SK-N-DZ (cell line): ENCODE measurements at regions not wholly inside any gene's neighbourhood (a gene's known extent, or its start where the extent isn't known, plus 50 kb on each side); places are given as distances from the start of the nearest gene placed in this dataset.
"Not testable (repeated sequence)": the region's sequence is repeated elsewhere in the genome, so short reads cannot be mapped to it uniquely, and the experiment has no call there.

ENCODE experiments used
- DNase-seq: peaks from one replicate; pipeline ENCODE4 v3.0.0-alpha.2; 2015; ENCODE audit warnings: low spot score

DNA sequence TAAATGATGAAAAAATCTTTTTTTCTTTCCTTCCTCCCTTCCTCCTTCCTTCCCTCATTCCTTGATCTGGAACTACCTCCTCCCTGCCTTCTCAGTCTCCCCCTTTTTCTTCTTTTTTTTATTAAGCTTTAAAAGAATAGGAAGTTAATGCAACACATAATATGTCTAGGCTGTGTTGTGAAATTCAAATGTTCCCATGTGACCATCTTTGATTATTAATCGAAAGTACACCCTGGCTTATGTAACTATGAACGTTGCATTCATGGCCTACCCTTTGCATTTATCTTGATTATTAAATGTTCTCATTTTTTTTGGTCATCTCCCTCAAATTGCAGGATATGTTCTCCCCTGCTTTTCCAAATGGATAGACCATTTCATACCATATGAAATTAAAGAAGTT, 376.0 kb downstream of the DSEL start:
- no peak for DNase-seq

DNA sequence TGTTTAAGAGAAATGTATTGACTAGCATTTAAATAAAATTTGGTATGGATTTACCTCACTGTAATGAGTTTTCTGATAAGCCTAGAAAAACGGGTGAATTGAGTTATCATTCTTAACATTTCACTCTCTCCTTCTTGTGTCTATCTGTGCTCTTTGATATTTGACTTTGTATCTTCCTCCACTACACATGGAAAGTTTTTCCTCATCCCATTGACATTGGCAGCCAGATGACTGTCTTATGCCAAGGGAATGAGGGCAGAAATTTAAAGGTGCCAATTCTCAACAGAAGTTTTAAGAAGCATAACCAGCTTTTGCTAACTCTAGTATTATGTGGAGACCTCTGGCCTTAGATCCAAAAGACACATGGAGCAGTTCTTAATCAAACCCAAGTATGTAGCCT, 376.6 kb downstream of the DSEL start:
- no peak for DNase-seq

DNA sequence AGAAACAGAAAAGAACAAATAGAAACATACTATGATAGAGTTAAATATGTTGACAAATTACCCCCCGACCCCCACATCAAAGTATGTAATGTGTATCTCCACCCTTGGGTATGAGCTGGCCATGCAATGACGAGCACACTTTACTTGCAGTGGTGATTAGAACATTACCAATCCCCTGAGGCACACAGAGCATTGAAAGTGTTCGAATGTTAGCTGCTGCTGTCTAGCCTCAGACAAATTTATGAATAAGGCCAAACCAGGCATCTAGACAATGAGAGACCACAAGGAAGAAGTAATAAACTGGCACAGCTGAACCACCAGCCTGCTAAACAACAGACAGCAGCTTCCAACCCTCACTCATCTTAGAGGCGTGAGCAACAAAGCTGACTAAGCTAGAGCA, 380.5 kb downstream of the DSEL start:
- no peak for DNase-seq

DNA sequence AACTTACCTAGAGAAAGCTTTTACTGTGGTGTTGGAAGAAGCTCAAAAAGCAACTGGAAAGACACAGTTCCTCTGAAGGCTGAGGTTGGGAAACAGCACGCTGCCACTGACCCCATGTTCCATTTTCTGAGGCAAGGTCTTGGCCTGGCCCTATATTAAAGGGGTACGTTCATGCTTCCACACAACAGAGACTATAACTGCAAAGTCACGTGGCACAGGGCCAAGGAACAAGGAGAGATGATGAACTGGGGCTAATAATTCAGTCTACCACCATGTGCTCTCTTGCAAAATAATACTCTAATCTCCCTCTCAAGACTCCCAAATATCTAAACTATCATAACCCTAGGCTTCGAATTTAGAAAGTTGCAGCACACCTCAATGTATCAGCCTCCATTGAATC, 381.6 kb downstream of the DSEL start:
- DNase-seq: no peak

DNA sequence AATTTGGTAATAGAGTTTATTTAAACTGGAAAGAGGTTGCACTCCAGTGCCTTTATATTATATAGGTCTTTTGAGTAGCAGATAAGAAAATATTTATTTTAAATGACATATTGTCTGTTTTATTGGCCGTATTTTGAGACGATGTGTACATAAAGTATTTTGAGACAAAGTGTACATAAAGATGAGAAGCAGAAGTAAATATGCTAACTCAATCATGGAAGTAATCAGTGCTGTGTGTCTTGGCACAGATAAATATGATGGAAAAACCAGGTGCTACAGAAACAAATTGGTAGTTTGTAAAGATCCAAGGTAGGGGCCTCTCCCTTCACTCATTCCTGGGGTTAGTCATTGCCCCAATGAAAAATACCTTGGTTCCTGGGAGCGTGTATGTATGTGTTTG, 382.9 kb downstream of the DSEL start:
- DNase-seq: no peak

DNA sequence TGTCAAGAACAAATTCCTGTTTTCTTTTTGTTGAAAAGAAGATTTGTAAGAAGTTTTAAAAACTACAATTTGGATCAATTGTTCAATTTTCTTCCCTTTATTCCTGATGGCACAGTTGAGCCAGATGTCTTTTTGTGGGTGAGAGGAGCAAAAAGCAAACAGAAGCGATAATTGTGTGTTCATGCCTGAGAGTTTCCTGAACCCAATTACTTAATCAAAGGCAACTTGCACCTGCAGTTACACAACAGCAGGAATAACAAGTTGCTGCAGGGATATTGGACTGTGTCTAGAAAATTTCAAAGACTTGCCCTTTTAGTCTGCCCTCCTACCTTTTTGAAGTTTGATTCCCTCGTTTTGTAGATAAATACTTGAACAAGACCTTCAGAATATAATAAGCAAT, 383.6 kb downstream of the DSEL start:
- no peak for DNase-seq

DNA sequence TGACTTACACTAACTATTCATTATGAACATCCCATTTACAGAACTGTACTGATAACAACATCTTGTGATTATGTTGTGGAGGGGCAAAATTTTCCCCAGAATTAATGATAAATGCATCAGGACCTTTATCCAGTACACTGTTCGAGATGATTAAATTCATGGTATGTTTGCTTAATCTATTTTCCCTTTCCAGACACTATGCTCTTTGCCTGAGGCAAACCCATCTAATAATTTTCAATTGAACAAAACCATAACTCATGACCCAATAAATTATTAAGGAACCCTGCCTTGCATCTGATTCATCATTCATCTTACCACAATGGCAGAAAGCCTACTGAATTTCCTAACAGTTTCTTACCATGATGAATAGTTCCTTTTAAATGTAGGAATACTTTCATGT, 385.0 kb downstream of the DSEL start:
- no peak for DNase-seq

DNA sequence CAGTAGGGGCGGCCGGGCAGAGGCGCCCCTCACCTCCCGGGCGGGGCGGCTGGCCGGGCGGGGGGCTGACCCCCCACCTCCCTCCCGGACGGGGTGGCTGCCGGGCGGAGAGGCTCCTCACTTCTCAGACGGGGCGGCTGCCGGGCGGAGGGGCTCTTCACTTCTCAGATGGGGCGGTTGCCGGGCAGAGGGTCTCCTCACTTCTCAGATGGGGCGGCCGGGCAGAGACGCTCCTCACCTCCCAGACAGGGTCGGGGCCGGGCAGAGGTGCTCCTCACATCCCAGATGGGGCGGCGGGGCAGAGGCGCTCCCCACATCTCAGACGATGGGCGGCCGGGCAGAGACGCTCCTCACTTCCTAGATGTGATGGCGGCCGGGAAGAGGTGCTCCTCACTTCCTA, 389.8 kb downstream of the DSEL start:
- not testable (repeated sequence) for DNase-seq

DNA sequence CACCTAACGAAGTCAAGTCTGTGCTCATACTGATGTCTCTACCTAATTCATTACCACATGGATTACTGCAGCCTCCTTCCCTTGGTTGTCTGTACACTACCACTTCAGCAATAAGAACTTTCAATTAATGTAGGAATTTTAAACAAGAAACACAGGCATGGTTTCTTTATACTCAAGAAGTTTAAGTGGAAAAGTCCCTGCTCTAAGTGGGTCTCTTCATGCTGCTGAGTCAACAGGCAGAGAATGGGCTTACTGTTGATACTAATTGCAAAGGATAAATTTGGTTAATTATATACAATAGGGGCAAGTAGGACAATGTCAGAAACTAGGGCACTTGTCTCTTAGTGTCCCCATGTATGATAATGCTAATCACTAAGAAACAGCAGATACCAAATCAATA, 392.6 kb downstream of the DSEL start:
- no peak for DNase-seq

DNA sequence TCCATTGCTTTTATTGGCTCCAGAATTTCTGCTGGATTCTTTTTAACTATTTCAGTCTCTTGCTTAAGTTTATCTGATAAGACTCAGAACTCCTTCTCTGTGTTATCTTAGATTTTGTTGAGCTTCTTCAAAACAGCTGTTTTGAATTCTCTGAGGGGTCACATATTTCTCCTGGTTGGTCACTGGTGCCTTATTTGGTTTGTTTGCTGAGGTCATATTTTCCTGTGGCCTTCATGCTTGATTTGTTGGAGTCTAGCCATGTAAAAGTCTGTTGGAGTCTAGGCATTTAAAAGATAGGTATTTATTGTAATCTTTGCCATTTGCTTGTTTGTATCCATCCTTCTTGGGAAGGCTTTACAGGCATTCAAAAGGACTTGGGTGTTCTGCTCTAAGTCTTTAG, 398.7 kb downstream of the DSEL start:
- DNase-seq: no peak

DNA sequence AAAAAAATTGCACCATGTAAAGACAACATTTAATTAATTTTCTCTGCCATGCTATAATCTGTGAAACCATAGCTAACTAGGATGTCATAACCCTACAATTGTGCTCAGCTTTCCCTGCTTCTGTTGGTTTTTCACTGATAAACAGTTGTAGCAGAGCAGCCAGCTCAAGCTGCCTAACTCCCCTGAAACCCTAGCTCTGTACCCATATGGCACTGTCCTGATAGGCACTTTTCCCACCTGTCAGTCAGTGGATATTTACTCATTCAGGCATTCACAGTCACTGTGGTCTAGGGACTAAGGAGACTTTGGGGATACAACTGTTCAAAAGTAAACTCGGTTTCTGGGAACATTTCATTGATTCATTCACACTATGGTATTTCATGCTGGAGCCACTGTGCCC, 407.0 kb downstream of the DSEL start:
- DNase-seq: no peak

DNA sequence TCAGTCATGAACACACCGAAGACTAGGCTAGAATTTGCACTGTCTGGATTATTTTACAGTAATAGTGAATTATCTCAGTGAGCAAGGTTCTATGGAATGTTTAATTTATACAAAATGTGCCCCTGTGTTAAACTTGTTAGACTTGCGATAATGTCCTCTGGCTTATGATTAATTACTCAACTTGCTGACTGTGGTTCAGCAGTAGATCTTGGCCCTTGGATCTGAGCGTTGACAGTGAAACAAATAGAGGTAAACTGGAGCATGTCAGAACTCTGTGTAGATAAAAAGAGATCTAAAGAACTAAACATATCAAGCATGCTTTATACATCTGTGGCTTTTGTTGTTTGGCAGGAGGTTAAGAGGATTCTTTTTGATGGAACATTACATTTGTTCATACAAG, 407.6 kb downstream of the DSEL start:
- no peak for DNase-seq

DNA sequence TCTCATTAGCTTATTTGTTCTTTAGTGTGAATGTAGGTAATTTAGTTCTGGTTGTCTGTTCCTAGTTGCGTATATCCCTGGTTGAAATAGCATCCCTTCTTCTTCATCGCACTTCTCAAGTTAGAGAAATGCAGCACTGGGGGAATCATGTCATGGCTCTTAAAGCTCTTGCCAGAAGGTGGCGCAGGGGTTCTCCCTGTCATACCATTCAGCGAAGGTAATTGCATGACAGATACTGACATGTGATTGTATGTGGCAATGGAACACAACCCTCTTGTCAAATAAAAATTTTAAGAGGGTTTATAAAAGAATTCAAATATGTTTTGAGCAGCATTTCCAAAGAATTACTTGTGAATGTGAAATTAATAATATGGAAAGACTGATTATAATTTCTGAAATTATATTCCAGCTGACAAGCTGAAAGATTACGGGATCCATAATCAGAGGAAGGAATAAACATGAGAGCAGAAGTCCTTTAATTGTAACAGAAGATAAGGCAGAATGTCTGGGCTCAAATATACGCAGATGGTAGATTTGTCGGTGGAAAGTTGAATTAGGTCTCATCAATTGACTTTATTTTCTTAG, 411.7 kb downstream of the DSEL start:
- DNase-seq: peak; percentile 62

DNA sequence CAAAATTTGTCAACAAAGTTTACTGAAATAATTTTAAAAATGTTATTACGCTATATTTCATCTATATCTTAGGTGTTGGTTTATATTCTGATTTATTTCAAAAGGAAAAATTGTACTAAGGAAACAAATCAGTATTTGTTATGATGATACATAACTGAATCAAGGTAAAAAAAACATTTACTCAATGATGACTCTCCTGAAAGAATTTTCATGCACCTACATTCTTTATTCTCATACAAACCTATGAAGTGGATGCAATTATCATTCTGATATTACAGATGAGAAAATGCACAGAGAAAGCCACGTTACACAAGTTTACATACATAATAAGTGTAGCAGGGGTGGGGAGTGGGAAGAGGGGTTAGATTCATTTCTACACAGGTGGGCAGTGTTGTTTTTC, 422.4 kb downstream of the DSEL start:
- no peak for DNase-seq

DNA sequence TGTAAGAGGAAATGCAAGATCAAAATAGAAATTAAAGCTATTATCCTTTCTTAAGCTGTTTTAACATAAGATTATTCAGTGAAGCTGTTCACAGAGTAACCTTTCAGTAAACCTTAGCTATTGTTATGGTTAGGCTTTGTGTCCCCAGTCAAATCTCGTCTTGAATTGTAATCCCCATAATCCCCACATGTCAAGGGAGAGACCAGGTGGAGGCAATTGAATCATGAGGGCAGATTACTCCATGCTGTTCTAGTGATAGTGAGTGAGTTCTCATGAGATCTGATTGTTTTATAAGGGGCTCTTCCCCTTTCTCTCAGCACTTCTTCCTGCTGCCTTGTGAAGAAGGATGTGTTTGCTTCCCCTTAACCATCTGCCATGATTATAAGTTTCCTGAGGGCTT, 424.4 kb downstream of the DSEL start:
- no peak for DNase-seq

DNA sequence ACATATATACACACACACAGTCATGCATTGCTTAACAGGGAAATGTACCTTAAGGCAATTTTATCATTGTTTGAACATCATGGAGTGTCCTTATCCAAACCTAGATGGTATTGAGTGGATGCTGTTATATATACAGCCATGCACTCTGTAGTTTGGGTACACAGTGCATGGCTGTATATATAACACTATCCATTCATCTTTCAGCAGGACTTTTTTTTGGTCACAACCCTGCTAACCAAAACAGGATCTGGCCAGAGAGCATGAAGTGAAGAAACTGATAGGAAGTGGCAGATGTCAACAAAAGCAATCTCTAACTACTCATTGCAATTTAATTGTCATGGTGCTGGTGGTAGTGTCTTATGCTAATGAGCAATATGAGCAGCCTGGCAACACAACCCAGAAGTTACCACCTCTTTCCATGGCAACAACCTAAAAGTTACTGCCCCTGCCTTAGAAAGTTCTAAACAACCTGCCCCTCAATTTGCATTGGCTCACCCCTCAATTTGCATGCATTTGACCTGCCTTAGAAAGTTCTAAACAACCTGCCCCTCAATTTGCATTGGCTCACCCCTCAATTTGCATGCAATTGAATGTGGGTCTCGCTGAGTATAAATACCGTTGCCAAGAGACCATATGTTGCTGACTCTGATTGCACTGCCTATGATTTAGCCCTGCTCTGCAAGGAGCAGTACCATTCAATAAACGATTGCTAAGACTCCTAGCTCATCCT, 434.9 kb downstream of the DSEL start:
- no peak for DNase-seq

DNA sequence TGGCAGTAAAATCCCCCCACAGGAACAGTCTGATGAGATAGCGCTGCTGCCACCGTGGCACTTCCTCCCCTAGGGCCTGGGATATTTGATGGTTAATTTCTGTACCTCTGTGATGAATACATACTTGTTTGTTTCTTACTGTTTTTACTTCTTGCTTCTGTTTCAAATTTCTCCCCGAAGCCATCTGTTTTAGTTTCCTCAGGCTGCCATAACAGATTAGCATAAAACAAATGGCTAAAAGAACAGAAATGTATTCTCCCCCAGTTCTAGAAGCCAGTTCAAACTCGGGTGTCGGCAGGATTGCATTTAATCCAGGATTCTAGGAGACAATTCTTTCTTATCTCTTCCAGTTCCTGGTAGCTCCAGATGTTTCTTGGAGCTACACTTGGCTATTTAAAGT, 435.9 kb downstream of the DSEL start:
- DNase-seq: no peak

DNA sequence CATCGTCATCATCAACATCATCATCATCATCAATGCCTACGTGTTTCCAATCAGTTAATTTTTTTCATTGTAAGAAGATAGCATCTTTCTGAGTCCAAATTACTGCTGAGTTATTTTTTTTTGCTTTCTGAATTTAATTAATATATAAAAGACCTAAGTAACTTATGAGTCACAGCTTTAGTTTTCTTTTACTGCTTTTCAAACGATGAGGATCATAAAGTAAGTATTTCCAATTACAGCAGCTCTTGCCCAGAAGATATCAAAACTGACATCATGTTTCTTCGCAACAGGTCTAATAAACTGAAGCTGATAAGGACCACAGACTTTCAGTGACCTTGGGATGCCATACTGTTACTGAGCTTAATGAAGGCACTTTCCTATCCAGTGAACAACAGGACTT, 442.2 kb downstream of the DSEL start:
- DNase-seq: no peak

DNA sequence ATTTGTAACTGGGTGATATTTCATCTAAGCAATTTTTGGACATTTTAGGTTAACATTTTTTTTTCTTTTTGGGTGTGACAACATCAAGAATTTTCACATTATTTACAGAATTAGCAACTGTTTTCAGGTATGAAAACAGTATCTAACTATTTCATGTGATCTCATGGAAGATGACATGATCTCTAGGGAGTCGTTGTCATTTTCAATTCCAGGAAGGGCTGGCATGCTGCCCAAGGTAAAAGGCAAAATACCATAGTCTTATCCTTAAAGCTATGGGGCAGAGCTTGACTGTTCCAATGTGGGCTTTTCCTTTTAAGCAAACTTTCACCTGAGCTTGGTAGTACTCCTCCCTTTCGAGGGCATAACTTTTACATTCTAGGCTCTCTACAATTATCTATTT, 443.7 kb downstream of the DSEL start:
- DNase-seq: no peak

DNA sequence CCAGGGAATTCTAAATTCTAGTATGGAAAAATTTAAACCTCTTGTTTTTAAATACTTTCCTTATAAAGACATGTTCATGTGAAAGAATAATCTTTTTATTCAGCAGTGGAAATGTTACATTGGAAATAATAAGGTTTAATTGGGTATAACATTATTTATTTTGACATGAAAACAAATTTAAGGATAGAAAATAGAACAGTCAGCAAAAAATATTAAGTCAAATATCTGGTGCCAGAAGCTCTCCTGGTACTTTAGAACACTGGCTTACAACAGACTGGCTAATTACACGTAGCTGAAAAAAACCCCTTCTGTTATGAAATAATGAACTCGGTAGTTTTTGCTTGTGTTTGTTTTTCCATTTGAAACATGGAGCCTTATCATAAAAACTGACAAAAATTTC, 447.9 kb downstream of the DSEL start:
- DNase-seq: no peak

DNA sequence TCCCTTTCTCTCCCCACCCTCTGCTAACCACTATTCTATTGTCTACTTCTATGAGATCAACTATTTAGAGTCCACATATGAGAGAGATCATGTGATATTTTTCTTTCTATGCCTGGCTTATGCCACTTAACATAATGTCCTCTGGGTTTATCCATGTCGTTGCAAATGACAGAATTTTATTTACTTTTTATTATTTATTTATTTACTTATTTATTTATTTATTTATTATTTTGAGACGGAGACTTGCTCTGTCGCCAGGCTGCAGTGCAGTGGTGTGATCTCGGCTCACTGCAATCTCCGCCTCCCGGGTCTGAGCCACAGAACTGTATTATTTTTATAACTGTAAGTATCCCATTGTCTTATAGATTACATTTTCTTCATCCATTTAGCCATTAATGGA, 443.4 kb upstream of the CDH19 start:
- no peak for DNase-seq

DNA sequence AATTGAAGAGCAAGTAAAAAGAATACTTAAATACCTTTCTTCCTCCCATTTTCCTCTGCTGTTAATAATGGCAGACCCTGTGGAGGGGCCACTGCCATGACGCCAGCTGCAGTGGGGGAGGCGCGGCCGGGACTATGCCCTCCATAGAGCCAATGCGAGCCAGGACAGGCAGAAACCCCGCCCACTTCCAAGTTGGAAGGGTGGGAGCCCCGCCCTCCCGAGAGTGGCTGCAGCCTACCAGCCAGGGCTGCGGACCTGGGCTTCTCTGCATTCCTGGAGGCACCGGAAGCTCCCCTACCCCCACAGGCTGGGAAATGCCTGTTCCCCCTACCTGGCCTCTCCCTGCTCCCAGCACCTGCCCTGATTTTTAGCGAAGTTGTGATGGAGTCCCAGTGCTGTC, 439.4 kb upstream of the CDH19 start:
- DNase-seq: no peak

DNA sequence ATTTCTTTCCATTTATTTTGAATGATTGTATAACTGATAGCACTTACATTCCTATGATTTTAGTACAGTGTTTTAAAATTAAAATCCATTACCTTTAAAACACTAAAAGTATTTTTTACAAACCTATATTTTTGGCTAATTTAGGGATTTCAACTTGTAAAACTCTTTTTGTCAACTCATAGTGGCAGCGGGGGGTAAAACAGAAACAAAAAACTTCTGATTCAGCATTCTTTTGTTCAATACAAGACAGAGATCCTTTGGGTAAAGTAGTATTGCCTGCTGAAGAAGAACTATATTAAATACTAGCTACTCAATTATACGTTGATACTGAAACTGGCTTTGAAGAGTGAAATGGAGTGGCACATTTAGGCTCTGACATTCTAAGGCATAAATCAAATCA, 437.4 kb upstream of the CDH19 start:
- DNase-seq: no peak

DNA sequence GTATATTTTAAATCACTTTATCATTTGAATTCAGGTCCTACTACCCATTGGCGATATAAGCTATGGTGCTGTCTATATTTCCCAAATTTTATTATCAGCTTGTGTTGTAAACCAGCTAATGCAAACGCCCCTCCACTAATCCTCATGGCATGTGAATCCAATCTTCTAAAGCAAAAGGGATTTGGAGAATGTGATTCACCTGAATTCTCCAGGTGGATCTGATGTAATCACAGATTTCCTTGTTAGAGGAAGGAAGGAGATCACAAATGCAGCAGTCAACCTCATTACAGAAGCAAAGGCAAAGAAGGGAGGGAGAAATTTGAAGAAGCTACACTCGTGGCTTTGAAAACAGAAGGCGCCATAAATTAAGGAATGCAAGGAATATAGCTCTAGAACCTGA, 431.1 kb upstream of the CDH19 start:
- no peak for DNase-seq
